HepG2 (cell line): ENCODE measurements at regions not wholly inside any gene's neighbourhood (a gene's known extent, or its start where the extent isn't known, plus 50 kb on each side); places are given as distances from the start of the nearest gene placed in this dataset.

Experiments
- ATAC-seq: fragments of 200-7000 bp; cut with Tn5 transposase; 3 replicates; pipeline ENCODE4 v1.9.1; 2020; ENCODE audit warnings: mild to moderate bottlenecking, moderate library complexity
- BruUV-seq: library from RNA; stranded (reverse); fragments of 400-500 nt; replicated peaks from 2 replicates; lab custom pipeline; 2021; lab: Mats Ljungman, UMichigan
- CTCF ChIA-PET: fragments of 300-600 bp; formaldehyde crosslinking; extraction: SDS; loops from one replicate; lab custom pipeline; 2021; ENCODE audit warnings: low total read pairs, inconsistent platforms, low intra/inter-chr PET ratio; lab: Yijun Ruan, JAX
- POLR2A ChIA-PET: fragments of 350-600 bp; sonication (Branson Sonifier 250); formaldehyde crosslinking; loops from one replicate; lab custom pipeline; 2020; ENCODE audit warnings: antibody characterized with exemption, inconsistent platforms; lab: Yijun Ruan, JAX
- DNase-seq: peaks from one replicate; pipeline ENCODE4 v3.0.0-alpha.2; 2015; ENCODE audit warnings: low spot score
- FAIRE-seq: peaks from 3 replicates; lab custom pipeline; 2011; peaks lifted over from hg19 to GRCh38; lab: Jason Lieb, UNC
- H2AFZ ChIP-seq: one replicate; pipeline ENCODE4 v1.6.1; 2011; ENCODE audit warnings: low read length, inconsistent platforms
- H3K27ac ChIP-seq: fragments of 300-600 bp; 3 replicates; pipeline ENCODE4 v1.8.0; 2011; ENCODE audit warnings: mixed run types, mild to moderate bottlenecking, mixed read lengths, low read length, inconsistent platforms; ENCODE audit not compliant: insufficient read depth; ENCODE audit errors: extremely low read length
- H3K27me3 ChIP-seq, 2 experiments: fragments of 200-600 bp in 1 of 2; 2 replicates in 1 of 2; 3 replicates in 1 of 2; pipeline versions ENCODE4 v1.6.0 to v1.8.0; 2011; ENCODE audit warnings: low read length in 2 of 2, mild to moderate bottlenecking in 2 of 2, moderate library complexity in 2 of 2, inconsistent platforms in 1 of 2; ENCODE audit not compliant: insufficient read depth in 2 of 2, control insufficient read depth in 1 of 2
- H3K36me3 ChIP-seq, 2 experiments: fragments of 200-600 bp in 1 of 2; replicated peaks in 1 of 2; 2 replicates in 1 of 2; 3 replicates in 1 of 2; pipeline versions ENCODE4 v1.5.1 to v1.8.0; 2011; ENCODE audit warnings: low read length in 2 of 2, inconsistent platforms in 1 of 2; ENCODE audit not compliant: insufficient read depth in 2 of 2, control insufficient read depth in 1 of 2
- H3K4me1 ChIP-seq: 2 replicates; pipeline ENCODE4 v1.5.1; 2012; ENCODE audit warnings: low read length, inconsistent platforms; ENCODE audit not compliant: insufficient read depth
- H3K4me2 ChIP-seq: 2 replicates; pipeline ENCODE4 v1.6.0; 2011; ENCODE audit warnings: low read depth, low read length, inconsistent platforms
- H3K4me3 ChIP-seq, 3 experiments: fragments of 200-600 bp in 1 of 3; sonication (generic), shearing (Covaris generic) in 1 of 3; replicated peaks in 1 of 3; 2 replicates each; pipeline ENCODE4 v1.5.1; 2011 to 2016; ENCODE audit warnings: low read length in 3 of 3, inconsistent platforms in 2 of 3, low read depth in 2 of 3, mild to moderate bottlenecking in 2 of 3, control low read depth in 1 of 3, mixed read lengths in 1 of 3; ENCODE audit not compliant: insufficient read depth in 1 of 3
- H3K79me2 ChIP-seq: one replicate; pipeline ENCODE4 v1.6.1; 2011; ENCODE audit warnings: low read length, inconsistent platforms; ENCODE audit not compliant: insufficient read depth
- H3K9ac ChIP-seq: 2 replicates; pipeline ENCODE4 v1.6.0; 2011; ENCODE audit warnings: mild to moderate bottlenecking, low read depth, low read length, inconsistent platforms; ENCODE audit not compliant: insufficient read depth
- H3K9me3 ChIP-seq: 2 replicates; pipeline ENCODE4 v1.5.1; 2012; ENCODE audit warnings: mild to moderate bottlenecking, low read length
- H4K20me1 ChIP-seq: 2 replicates; pipeline ENCODE4 v1.6.0; 2011; ENCODE audit warnings: inconsistent platforms, mild to moderate bottlenecking, low read length, moderate library complexity; ENCODE audit not compliant: insufficient read depth
- ELF1 ChIP-seq: sonication (generic); formaldehyde crosslinking; IDR thresholded peaks from 2 replicates; pipeline ENCODE4 v1.4.0; 2020; ENCODE audit warnings: missing genetic modification reagents
- IRF9 ChIP-seq: sonication (generic); formaldehyde crosslinking; IDR thresholded peaks from 2 replicates; pipeline ENCODE4 v1.8.0; 2022; ENCODE audit warnings: missing genetic modification reagents, mild to moderate bottlenecking, borderline replicate concordance
- ZNF337 ChIP-seq: sonication (generic); formaldehyde crosslinking; IDR thresholded peaks from 2 replicates; pipeline ENCODE4 v1.5.1; 2020; ENCODE audit warnings: missing genetic modification reagents, low read depth, mild to moderate bottlenecking, borderline replicate concordance
- ZNF660 ChIP-seq: sonication (generic); formaldehyde crosslinking; IDR thresholded peaks from 2 replicates; pipeline ENCODE4 v1.5.1; 2020; ENCODE audit warnings: mild to moderate bottlenecking, low read depth, missing genetic modification reagents, borderline replicate concordance
- ZNF710 ChIP-seq: sonication (generic); formaldehyde crosslinking; IDR thresholded peaks from 2 replicates; pipeline ENCODE4 v1.5.0; 2020; ENCODE audit warnings: mild to moderate bottlenecking, missing genetic modification reagents, borderline replicate concordance
- ZUFSP ChIP-seq: sonication (generic); formaldehyde crosslinking; IDR thresholded peaks from 2 replicates; pipeline ENCODE4 v1.9.0; 2021; ENCODE audit warnings: missing genetic modification reagents, mild to moderate bottlenecking, borderline replicate concordance
- WGBS: methylation state at CpG from one replicate; pipeline ENCODE4 v1.1.6; 2017; ENCODE audit warnings: low lambda C conversion rate; 5-methylcytosine and 5-hydroxymethylcytosine counted together
- in situ Hi-C: cut with HindIII; loops from 2 replicates; pipeline ENCODE4 v1.10.0; 2017; ENCODE audit warnings: low pct_unique_long_range_greater_than_20kb; ENCODE audit not compliant: extremely low pct_ligation_motif_present
- intact Hi-C: fragments of 100-400 bp; cut with micrococcal nuclease; formaldehyde crosslinking; loops from one replicate; pipeline ENCODE4 v1.10.0; 2022; ENCODE audit not compliant: unreplicated experiment

GRCh38 chr2:211129798-211130197 is 573.4 kb downstream of the CPS1 start:
- Histone ChIP-seq H3K4me3 (no peak overlapping the region), H3K9me3 (no peaks in the 10 kb centered on the region), H3K4me1 (no peaks in the 10 kb centered on the region), H3K79me2 (no peaks in the 10 kb centered on the region), H3K27me3 (no peaks in the 10 kb centered on the region), H2AFZ (no peak overlapping the region), H3K36me3 (no peaks in the 10 kb centered on the region), H3K27ac (no peak overlapping the region), H4K20me1 (no peaks in the 10 kb centered on the region), H3K9ac (no peak overlapping the region), H3K4me2 (no peak overlapping the region)
- in situ Hi-C loops, result no loop called here
- ChIA-PET POLR2A (no interaction called here), CTCF (no interaction called here)
- no peak for TF ChIP-seq ELF1 (CRISPR knock-in tag)
- DNase-seq (no peak), ATAC-seq (no peak), FAIRE-seq (no peak)
- BruUV-seq, result no TSS peak
- intact Hi-C loops, result no loop called here
- 27% methylated on average over 3 of the region's 3 CpGs for WGBS

- BruUV-seq, result no TSS peak
- no peak overlapping the region for H3K27ac ChIP-seq
- no peak overlapping the region for H3K4me2 ChIP-seq
- FAIRE-seq (no peak), ATAC-seq (no peak), DNase-seq (no peak)
- H3K4me3 ChIP-seq, result no peak overlapping the region
- H3K9ac ChIP-seq, result no peak overlapping the region
- in situ Hi-C loops (no loop called here), intact Hi-C loops (no loop called here)
- ChIA-PET CTCF (no interaction called here), POLR2A (no interaction called here)
- no peaks in the 10 kb centered on the region for H3K9me3 ChIP-seq
- TF ChIP-seq ZNF710 (CRISPR knock-in tag) (no peak), IRF9 (no peak), ZNF337 (CRISPR knock-in tag) (no peak), ZNF660 (CRISPR knock-in tag) (no peak), ZUFSP (no peak)
- H3K4me1 ChIP-seq, result no peaks in the 10 kb centered on the region
- H3K27me3 ChIP-seq, result no peaks in the 10 kb centered on the region
- WGBS, result 0% methylated on average over 2 of the region's 2 CpGs
- no peaks in the 10 kb centered on the region for H3K79me2 ChIP-seq
- H4K20me1 ChIP-seq, result no peaks in the 10 kb centered on the region
- H2AFZ ChIP-seq, result no peak overlapping the region
- no peaks in the 10 kb centered on the region for H3K36me3 ChIP-seq
Observed at GRCh38 chr2:211132046-211132445, 575.6 kb downstream of the CPS1 start.
